ENCODE measurements at regions not wholly inside any gene's neighbourhood (a gene's known extent, or its start where the extent isn't known, plus 50 kb on each side); places are given as distances from the start of the nearest gene placed in this dataset.
"Not testable (repeated sequence)": the region's sequence is repeated elsewhere in the genome, so short reads cannot be mapped to it uniquely, and the experiment has no call there.

DNA sequence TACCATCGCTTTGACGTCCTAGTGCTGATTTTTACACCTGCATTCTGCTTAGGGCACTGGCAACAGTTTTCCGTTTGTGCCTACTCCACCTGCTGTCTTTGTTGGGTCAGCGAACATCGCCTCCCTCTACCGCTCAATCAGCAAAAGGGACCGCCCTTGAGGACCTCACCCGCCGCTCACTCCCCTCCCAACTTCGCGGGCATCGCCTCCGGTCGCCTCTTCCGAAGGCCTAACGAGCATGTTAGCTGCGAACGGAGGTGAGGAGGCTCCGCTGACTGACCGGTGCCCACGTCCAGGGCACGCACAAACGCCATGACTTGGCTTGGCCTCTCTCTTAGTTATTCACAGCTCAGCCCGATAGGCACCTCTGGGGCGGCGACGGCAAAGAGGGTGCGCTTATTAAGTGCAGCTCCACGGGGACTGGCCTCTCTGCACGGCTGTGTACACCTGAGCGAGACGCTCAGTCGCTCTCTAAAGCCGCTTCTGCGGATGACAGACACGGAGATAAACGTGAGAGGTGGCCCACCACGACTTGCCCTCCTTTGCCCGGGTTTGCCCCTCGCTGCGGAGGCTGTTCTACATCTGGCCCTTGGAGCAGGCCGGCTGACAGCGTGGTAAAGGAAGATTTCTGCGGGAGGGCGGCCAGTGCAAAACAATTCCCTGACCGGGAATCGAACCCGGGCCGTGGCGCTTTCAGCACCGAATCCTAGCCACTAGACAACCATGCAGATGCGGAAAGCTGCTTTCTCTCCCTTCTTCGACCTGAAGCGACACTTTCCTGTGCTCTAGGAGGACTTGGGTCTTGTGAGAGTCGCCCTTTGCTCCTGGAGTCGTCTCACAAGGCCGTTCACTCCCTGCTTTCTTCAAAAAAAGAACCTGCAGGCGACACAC is 81.6 kb upstream of the FCGR1A start:
- TF ChIP-seq, protein P1, sequence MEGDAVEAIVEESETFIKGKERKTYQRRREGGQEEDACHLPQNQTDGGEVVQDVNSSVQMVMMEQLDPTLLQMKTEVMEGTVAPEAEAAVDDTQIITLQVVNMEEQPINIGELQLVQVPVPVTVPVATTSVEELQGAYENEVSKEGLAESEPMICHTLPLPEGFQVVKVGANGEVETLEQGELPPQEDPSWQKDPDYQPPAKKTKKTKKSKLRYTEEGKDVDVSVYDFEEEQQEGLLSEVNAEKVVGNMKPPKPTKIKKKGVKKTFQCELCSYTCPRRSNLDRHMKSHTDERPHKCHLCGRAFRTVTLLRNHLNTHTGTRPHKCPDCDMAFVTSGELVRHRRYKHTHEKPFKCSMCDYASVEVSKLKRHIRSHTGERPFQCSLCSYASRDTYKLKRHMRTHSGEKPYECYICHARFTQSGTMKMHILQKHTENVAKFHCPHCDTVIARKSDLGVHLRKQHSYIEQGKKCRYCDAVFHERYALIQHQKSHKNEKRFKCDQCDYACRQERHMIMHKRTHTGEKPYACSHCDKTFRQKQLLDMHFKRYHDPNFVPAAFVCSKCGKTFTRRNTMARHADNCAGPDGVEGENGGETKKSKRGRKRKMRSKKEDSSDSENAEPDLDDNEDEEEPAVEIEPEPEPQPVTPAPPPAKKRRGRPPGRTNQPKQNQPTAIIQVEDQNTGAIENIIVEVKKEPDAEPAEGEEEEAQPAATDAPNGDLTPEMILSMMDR (IDR thresholded peaks at IDR 0.05 in 8 of 11, conservative IDR thresholded peaks at IDR 0.05 in 3 of 11): not testable (repeated sequence)
- not testable (repeated sequence) for TF ChIP-seq POLR2A (IDR thresholded peaks at IDR 0.05)

Data from spleen (tissue), 7 donors.